ENCODE measurements at regions not wholly inside any gene's neighbourhood (a gene's known extent, or its start where the extent isn't known, plus 50 kb on each side); places are given as distances from the start of the nearest gene placed in this dataset.

- TF ChIP-seq CTCF (IDR thresholded peaks at IDR 0.05) (no peak), EZH2 (IDR thresholded peaks at IDR 0.05) (no peak)
These were observed 966.9 kb upstream of the TMEM132C start for GRCh38 chr12:127300075-127300474.
